ENCODE measurements at regions not wholly inside any gene's neighbourhood (a gene's known extent, or its start where the extent isn't known, plus 50 kb on each side); places are given as distances from the start of the nearest gene placed in this dataset.

DNA sequence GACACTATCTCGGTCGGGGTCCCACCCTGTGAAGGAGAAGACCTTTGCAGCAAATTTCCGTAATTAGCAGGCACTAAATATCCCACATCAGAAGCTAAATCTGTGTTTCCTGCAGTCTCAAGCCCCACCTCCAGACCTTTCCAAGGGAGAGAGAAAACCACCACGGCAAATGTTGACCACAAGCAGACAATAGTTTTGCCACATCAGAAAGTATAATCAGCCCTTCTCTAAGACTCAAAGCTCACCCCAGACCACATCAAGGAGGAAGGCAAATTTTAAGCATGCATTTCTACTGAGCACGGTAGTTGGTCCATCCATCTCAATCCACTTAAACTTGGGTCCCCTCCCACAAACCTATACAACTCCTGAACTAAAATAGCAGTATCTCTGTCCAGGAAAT is 398.5 kb downstream of the GPM6A start:
- Histone ChIP-seq H2AFZ (ENCODE audit: low read depth) (no peak overlapping the region), H3K4me3 (IDR thresholded peaks at IDR 0.05; ENCODE audit: insufficient read depth, low read depth, low read length) (no peak overlapping the region), H3K9ac (no peak overlapping the region), H3K79me2 (ENCODE audit: insufficient read depth, low read depth) (no peaks in the 10 kb centered on the region), H3K27ac (no peak overlapping the region), H3K4me2 (peak overlapping the region; percentile 51), H3K27me3 (ENCODE audit: insufficient read depth, low read depth) (no peaks in the 10 kb centered on the region), H4K20me1 (ENCODE audit: insufficient read depth) (no peaks in the 10 kb centered on the region), H3K4me1 (ENCODE audit: low read depth, poor library complexity, severe bottlenecking) (peaks cover 26% of the 10 kb centered on the region), H3K36me3 (ENCODE audit: insufficient read depth) (no peaks in the 10 kb centered on the region)
- TF ChIP-seq, protein P1, sequence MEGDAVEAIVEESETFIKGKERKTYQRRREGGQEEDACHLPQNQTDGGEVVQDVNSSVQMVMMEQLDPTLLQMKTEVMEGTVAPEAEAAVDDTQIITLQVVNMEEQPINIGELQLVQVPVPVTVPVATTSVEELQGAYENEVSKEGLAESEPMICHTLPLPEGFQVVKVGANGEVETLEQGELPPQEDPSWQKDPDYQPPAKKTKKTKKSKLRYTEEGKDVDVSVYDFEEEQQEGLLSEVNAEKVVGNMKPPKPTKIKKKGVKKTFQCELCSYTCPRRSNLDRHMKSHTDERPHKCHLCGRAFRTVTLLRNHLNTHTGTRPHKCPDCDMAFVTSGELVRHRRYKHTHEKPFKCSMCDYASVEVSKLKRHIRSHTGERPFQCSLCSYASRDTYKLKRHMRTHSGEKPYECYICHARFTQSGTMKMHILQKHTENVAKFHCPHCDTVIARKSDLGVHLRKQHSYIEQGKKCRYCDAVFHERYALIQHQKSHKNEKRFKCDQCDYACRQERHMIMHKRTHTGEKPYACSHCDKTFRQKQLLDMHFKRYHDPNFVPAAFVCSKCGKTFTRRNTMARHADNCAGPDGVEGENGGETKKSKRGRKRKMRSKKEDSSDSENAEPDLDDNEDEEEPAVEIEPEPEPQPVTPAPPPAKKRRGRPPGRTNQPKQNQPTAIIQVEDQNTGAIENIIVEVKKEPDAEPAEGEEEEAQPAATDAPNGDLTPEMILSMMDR (conservative IDR thresholded peaks at IDR 0.05; ENCODE audit: low read depth, low read length), result no peak

DNA sequence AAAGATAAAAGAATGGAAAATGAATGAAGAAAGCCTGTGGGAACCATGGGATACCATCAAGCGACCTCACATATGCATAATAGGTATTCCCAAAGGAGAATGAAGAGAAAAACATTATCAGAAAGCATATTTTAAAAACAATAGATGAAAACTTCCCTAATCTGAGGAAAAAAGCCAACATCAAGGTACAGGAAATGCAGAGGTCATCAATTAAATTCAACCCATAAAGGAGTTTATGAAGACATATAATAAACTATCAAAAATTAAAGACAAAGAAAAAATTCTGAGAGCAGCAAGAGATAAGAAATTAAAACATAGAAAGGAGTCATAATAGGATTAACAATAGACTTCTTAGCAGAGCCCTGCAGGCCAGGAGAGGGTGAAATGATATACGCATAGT is 397.5 kb downstream of the GPM6A start:
- no peaks in the 10 kb centered on the region for H3K36me3 ChIP-seq (ENCODE audit: insufficient read depth)
- no peaks in the 10 kb centered on the region for H3K27me3 ChIP-seq (ENCODE audit: insufficient read depth, low read depth)
- no peaks in the 10 kb centered on the region for H3K79me2 ChIP-seq (ENCODE audit: insufficient read depth, low read depth)
- H4K20me1 ChIP-seq (ENCODE audit: insufficient read depth), result no peaks in the 10 kb centered on the region
- no peak overlapping the region for H3K4me2 ChIP-seq
- peaks cover 26% of the 10 kb centered on the region for H3K4me1 ChIP-seq (ENCODE audit: low read depth, poor library complexity, severe bottlenecking)
- H3K27ac ChIP-seq, result no peak overlapping the region
- no peak overlapping the region for H3K9ac ChIP-seq
- H2AFZ ChIP-seq (ENCODE audit: low read depth), result no peak overlapping the region
- TF ChIP-seq, protein P1 (conservative IDR thresholded peaks at IDR 0.05; ENCODE audit: low read depth, low read length), result no peak
- no peak overlapping the region for H3K4me3 ChIP-seq (IDR thresholded peaks at IDR 0.05; ENCODE audit: insufficient read depth, low read depth, low read length)

DNA sequence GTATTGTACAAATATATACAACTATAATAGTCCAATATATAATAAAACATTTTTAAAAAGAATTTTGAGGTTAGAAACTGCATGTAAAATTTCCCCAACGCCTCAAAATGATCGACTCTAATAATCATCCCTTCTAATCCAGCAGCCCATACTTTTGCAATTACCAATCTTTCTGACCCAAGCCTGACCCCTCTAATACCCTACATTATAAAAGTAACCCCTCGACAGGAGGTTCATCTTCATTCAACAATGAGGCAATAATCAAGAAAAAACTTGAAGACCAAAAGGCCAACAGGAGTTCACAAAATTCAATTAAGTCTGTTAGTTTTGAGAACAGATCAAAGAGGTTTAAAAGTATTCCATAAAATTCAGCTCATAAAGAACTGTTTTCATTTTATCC is 393.5 kb downstream of the GPM6A start:
- H3K79me2 ChIP-seq (ENCODE audit: insufficient read depth, low read depth), result no peaks in the 10 kb centered on the region
- H3K9ac ChIP-seq, result no peak overlapping the region
- no peak overlapping the region for H3K4me2 ChIP-seq
- no peak overlapping the region for H3K4me3 ChIP-seq (IDR thresholded peaks at IDR 0.05; ENCODE audit: insufficient read depth, low read depth, low read length)
- H3K4me1 ChIP-seq (ENCODE audit: low read depth, poor library complexity, severe bottlenecking), result peaks cover 11% of the 10 kb centered on the region
- no peaks in the 10 kb centered on the region for H3K36me3 ChIP-seq (ENCODE audit: insufficient read depth)
- H2AFZ ChIP-seq (ENCODE audit: low read depth), result no peak overlapping the region
- no peak overlapping the region for H3K27ac ChIP-seq
- TF ChIP-seq, protein P1 (conservative IDR thresholded peaks at IDR 0.05; ENCODE audit: low read depth, low read length), result no peak
- no peaks in the 10 kb centered on the region for H4K20me1 ChIP-seq (ENCODE audit: insufficient read depth)
- H3K27me3 ChIP-seq (ENCODE audit: insufficient read depth, low read depth), result no peaks in the 10 kb centered on the region

DNA sequence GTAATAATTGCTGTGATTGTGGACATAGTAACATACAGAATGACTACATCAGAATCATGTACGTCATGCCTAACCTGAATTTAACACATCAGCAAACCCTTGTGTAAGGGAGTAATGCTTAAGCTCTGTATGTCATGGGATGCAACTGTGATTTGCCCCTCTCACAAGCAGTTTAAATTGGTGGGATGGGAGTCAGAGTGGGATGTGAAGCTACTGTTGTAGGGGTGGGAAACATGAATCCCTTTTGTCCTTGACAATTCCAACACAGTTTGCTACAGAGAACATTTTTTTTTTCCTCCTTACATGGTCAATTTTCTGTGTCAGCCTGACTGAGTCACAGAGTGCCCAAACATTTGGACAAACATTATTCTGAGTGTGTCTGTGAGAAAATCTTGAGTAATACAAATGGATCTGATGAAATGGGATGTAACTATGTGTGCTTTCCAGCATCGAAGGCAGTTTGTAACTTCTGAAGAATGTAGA is 392.8 kb downstream of the GPM6A start:
- TF ChIP-seq, protein P1 (conservative IDR thresholded peaks at IDR 0.05; ENCODE audit: low read depth, low read length), result no peak
- Histone ChIP-seq H3K4me2 (no peak overlapping the region), H2AFZ (ENCODE audit: low read depth) (no peak overlapping the region), H3K9ac (no peak overlapping the region), H3K27ac (no peak overlapping the region), H3K79me2 (ENCODE audit: insufficient read depth, low read depth) (no peaks in the 10 kb centered on the region), H3K36me3 (ENCODE audit: insufficient read depth) (no peaks in the 10 kb centered on the region), H3K4me1 (ENCODE audit: low read depth, poor library complexity, severe bottlenecking) (peaks cover 4% of the 10 kb centered on the region), H4K20me1 (ENCODE audit: insufficient read depth) (no peaks in the 10 kb centered on the region), H3K27me3 (ENCODE audit: insufficient read depth, low read depth) (no peaks in the 10 kb centered on the region), H3K4me3 (IDR thresholded peaks at IDR 0.05; ENCODE audit: insufficient read depth, low read depth, low read length) (no peak overlapping the region)

All from KMS-11 (cell line).